ENCODE measurements at regions not wholly inside any gene's neighbourhood (a gene's known extent, or its start where the extent isn't known, plus 50 kb on each side); places are given as distances from the start of the nearest gene placed in this dataset.

GRCh38 chr14:30162066-30162465, 234.4 kb upstream of the PRKD1 start:
- Mint-ChIP-seq H3K27me3 (no peaks in the 10 kb centered on the region), H3K36me3 (ENCODE audit: insufficient read depth) (no peaks in the 10 kb centered on the region), H3K4me1 (ENCODE audit: low read depth) (no peaks in the 10 kb centered on the region), H3K27ac (no peak overlapping the region), H3K4me3 (ENCODE audit: low read depth) (no peak overlapping the region), H3K9me3 (ENCODE audit: low read depth) (no peaks in the 10 kb centered on the region)
- TF ChIP-seq, protein P1, sequence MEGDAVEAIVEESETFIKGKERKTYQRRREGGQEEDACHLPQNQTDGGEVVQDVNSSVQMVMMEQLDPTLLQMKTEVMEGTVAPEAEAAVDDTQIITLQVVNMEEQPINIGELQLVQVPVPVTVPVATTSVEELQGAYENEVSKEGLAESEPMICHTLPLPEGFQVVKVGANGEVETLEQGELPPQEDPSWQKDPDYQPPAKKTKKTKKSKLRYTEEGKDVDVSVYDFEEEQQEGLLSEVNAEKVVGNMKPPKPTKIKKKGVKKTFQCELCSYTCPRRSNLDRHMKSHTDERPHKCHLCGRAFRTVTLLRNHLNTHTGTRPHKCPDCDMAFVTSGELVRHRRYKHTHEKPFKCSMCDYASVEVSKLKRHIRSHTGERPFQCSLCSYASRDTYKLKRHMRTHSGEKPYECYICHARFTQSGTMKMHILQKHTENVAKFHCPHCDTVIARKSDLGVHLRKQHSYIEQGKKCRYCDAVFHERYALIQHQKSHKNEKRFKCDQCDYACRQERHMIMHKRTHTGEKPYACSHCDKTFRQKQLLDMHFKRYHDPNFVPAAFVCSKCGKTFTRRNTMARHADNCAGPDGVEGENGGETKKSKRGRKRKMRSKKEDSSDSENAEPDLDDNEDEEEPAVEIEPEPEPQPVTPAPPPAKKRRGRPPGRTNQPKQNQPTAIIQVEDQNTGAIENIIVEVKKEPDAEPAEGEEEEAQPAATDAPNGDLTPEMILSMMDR (IDR thresholded peaks at IDR 0.05; ENCODE audit: unreplicated experiment) = no peak
- no peak for DNase-seq (ENCODE audit: low spot score, unreplicated experiment)

GRCh38 chr14:30165255-30165654, 237.6 kb upstream of the PRKD1 start:
- Mint-ChIP-seq H3K36me3 (ENCODE audit: insufficient read depth) (no peaks in the 10 kb centered on the region), H3K27ac (no peak overlapping the region), H3K4me1 (ENCODE audit: low read depth) (no peaks in the 10 kb centered on the region), H3K9me3 (ENCODE audit: low read depth) (peaks cover 12% of the 10 kb centered on the region), H3K27me3 (no peaks in the 10 kb centered on the region), H3K4me3 (ENCODE audit: low read depth) (no peak overlapping the region)
- DNase-seq (ENCODE audit: low spot score, unreplicated experiment) = no peak
- TF ChIP-seq, protein P1 (IDR thresholded peaks at IDR 0.05; ENCODE audit: unreplicated experiment) = no peak

DNA sequence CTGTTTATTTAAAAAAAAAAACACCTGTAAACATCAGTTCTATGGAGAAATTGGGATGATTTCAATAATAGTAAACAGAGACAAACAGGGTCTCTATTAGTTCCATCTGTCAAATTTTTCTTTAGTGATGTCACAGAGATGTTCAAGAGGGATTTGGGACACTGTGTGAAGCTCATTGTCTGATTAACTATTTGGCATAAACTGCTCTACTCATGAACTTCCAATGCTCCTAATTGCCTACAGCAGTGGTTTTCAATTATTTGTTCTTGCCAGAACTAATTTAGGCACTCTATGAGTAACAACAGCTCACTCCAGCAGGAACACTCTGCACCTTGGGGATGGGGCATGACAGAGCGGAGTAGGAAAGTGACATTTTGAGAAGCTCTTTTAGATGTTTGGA, 250.1 kb upstream of the PRKD1 start:
- no peak for DNase-seq (ENCODE audit: low spot score, unreplicated experiment)
- no peak overlapping the region for H3K4me3 Mint-ChIP-seq (ENCODE audit: low read depth)
- no peaks in the 10 kb centered on the region for H3K36me3 Mint-ChIP-seq (ENCODE audit: insufficient read depth)
- no peaks in the 10 kb centered on the region for H3K4me1 Mint-ChIP-seq (ENCODE audit: low read depth)
- H3K27me3 Mint-ChIP-seq = no peaks in the 10 kb centered on the region
- no peaks in the 10 kb centered on the region for H3K9me3 Mint-ChIP-seq (ENCODE audit: low read depth)
- TF ChIP-seq, protein P1 (IDR thresholded peaks at IDR 0.05; ENCODE audit: unreplicated experiment) = no peak
- H3K27ac Mint-ChIP-seq = no peak overlapping the region

DNA sequence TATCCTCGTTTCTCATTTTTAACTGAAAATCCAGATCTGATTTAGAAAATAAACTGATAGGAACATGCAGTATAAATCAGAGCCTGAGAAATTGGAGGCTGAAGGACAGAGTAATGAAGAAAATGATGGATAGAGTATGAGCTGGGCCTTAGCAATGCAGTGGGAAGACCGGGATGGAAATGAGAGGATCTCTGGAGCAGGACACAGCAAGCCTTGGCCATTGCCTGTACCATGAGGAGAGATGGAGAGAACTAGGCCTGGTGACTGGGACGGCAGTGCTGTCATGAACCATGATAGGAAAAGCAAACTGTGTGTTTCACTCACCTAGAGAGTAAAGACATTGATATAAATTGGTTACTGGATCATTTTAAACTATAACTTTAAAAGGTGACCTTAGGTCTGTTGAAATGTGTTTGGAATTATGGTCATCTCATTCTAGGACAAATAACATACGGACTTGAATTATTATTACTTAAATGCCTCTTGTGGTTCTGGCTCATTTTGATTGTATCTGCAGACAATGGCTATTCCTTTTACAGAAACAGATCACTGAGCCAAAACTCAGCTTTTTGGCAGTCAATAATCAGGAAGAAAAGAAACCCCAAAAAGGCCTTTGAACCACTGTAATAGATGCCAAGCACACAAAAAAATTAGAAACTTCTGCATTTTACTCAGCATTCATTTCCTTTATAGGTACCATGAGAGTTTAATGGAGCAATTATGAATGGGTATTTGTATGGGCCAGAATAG, 251.9 kb upstream of the PRKD1 start:
- no peaks in the 10 kb centered on the region for H3K27me3 Mint-ChIP-seq
- H3K4me1 Mint-ChIP-seq (ENCODE audit: low read depth) = no peaks in the 10 kb centered on the region
- H3K4me3 Mint-ChIP-seq (ENCODE audit: low read depth) = no peak overlapping the region
- H3K36me3 Mint-ChIP-seq (ENCODE audit: insufficient read depth) = no peaks in the 10 kb centered on the region
- H3K27ac Mint-ChIP-seq = no peak overlapping the region
- TF ChIP-seq, protein P1 (IDR thresholded peaks at IDR 0.05; ENCODE audit: unreplicated experiment) = no peak
- H3K9me3 Mint-ChIP-seq (ENCODE audit: low read depth) = no peaks in the 10 kb centered on the region
- no peak for DNase-seq (ENCODE audit: low spot score, unreplicated experiment)

DNA sequence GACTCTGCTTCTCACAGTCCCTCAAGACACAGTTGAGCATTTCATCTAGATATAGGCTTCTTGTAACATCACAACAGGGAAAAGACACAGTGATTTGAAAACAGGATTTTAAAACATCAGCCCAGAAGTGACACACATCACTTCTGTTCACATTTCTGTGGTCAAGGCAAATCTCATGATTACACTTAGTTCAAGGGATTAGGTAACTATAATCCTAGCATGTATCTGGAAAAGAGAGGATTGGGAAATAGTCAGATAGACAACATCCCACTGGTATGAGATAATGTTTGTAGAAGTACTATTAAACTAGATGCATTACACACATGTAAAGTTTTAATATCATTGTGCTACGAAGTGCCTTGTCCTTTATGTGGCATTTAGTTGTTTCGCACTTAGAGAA, 252.6 kb upstream of the PRKD1 start:
- Mint-ChIP-seq H3K36me3 (ENCODE audit: insufficient read depth) (no peaks in the 10 kb centered on the region), H3K9me3 (ENCODE audit: low read depth) (no peaks in the 10 kb centered on the region), H3K27me3 (no peaks in the 10 kb centered on the region), H3K27ac (no peak overlapping the region), H3K4me3 (ENCODE audit: low read depth) (no peak overlapping the region), H3K4me1 (ENCODE audit: low read depth) (no peaks in the 10 kb centered on the region)
- TF ChIP-seq, protein P1 (IDR thresholded peaks at IDR 0.05; ENCODE audit: unreplicated experiment) = no peak
- no peak for DNase-seq (ENCODE audit: low spot score, unreplicated experiment)

Data from progenitor cell of endocrine pancreas (in vitro differentiated cells).